Kidney epithelial cell (primary cell): ENCODE measurements at regions not wholly inside any gene's neighbourhood (a gene's known extent, or its start where the extent isn't known, plus 50 kb on each side); places are given as distances from the start of the nearest gene placed in this dataset.
"Not testable (repeated sequence)": the region's sequence is repeated elsewhere in the genome, so short reads cannot be mapped to it uniquely, and the experiment has no call there.

Experiments used
- DNase-seq: peaks from one replicate; pipeline ENCODE4 v3.0.0-alpha.2; 2010; ENCODE audit warnings: low read depth
- H3K27me3 ChIP-seq: 2 replicates; pipeline ENCODE4 v1.6.0; 2011; ENCODE audit warnings: low read length; ENCODE audit not compliant: control insufficient read depth, insufficient read depth
- H3K36me3 ChIP-seq: 2 replicates; pipeline ENCODE4 v1.5.1; 2011; ENCODE audit warnings: low read length; ENCODE audit not compliant: control insufficient read depth, insufficient read depth
- H3K4me3 ChIP-seq: 2 replicates; pipeline ENCODE4 v1.5.1; 2011; ENCODE audit warnings: low read depth, mild to moderate bottlenecking, control low read depth, low read length
- TF ChIP-seq, protein P1 (sequence below): IDR thresholded peaks from 2 replicates; pipeline ENCODE4 v1.5.1; 2011; ENCODE audit warnings: mild to moderate bottlenecking, moderate library complexity, low read length, control low read depth, inconsistent platforms; ENCODE audit not compliant: insufficient read depth, poor library complexity, severe bottlenecking

DNA sequence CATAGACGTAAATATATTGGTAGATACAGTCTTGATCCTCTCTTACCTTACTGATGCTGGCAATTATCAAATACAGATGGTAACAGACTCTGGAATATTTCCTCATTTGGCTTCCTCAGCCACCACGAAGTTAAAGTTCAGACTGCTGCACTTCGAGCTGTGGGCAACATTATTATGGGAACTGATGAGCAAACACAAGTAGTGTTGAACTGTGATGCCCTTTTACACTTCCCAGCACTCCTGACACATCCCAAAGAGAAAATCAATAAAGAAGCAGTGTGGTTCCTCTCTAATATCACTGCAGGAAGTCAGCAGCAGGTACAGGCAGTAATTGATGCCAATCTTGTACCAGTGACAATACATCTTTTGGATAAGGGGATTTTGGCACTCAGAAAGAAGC, 162.7 kb upstream of the NT5E start:
- H3K27me3 ChIP-seq, result no peaks in the 10 kb centered on the region
- TF ChIP-seq, protein P1, sequence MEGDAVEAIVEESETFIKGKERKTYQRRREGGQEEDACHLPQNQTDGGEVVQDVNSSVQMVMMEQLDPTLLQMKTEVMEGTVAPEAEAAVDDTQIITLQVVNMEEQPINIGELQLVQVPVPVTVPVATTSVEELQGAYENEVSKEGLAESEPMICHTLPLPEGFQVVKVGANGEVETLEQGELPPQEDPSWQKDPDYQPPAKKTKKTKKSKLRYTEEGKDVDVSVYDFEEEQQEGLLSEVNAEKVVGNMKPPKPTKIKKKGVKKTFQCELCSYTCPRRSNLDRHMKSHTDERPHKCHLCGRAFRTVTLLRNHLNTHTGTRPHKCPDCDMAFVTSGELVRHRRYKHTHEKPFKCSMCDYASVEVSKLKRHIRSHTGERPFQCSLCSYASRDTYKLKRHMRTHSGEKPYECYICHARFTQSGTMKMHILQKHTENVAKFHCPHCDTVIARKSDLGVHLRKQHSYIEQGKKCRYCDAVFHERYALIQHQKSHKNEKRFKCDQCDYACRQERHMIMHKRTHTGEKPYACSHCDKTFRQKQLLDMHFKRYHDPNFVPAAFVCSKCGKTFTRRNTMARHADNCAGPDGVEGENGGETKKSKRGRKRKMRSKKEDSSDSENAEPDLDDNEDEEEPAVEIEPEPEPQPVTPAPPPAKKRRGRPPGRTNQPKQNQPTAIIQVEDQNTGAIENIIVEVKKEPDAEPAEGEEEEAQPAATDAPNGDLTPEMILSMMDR, result no peak
- H3K4me3 ChIP-seq, result no peak overlapping the region
- DNase-seq, result no peak
- no peaks in the 10 kb centered on the region for H3K36me3 ChIP-seq

DNA sequence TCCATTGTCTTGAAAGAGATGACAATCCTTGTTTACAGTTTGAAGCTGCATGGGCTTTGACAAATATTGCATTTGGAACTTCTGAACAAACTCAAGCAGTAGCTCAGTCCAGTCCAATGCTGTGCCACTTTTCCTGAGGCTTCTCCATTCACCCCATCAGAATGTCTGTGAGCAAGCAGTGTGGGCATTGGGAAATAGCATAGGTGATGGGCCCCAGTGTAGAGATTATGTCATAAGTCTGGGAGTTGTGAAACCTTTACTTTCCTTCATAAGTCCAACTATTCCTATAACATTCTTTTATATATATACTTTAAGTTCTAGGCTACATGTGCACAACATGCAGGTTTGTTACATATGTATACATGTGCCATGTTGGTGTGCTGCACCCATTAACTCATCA, 163.4 kb upstream of the NT5E start:
- DNase-seq, H3K4me3 ChIP-seq, H3K27me3 ChIP-seq, H3K36me3 ChIP-seq: not testable (repeated sequence)

DNA sequence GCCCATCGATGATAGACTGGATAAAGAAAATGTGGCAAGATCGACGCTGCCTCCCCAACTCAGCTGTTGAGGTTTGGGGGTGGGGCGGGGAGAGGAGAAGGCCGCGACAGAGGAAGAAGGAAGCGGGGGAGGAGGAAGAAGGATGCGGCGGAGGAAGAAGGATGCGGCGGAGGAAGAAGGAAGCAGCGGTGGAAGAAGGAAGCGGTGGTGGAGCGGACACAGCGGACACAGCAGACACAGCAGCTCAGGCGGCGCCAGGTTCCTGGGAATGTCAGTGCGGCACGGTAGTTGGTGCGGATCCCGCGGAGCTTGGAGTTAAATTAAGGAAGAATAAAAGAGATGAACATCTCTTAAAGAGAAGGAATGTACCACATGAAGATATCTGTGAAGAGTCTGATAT, 163.9 kb upstream of the NT5E start:
- H3K36me3 ChIP-seq, result no peaks in the 10 kb centered on the region
- H3K4me3 ChIP-seq, result no peak overlapping the region
- TF ChIP-seq, protein P1, result no peak
- no peaks in the 10 kb centered on the region for H3K27me3 ChIP-seq
- DNase-seq, result no peak

DNA sequence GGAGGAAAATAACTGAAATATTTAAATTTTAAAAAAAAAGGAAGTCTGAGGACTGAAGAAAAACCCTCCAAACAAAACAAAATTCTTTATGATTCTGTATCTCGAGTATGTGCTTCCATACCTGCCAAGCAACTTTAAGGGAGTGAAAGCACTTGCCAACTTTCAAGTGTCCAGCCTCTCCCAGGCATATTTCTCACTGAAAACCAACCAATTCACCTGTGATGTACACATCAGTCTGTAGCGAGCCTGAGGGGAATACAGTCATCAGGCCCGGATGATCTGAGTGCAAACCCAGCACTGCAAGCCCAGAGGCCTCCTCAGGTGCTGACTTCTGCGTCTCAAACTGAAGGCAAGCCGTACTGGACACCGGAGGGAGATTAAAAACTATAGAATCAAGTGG, 164.8 kb upstream of the NT5E start:
- Histone ChIP-seq H3K36me3 (no peaks in the 10 kb centered on the region), H3K27me3 (no peaks in the 10 kb centered on the region), H3K4me3 (no peak overlapping the region)
- TF ChIP-seq, protein P1, result no peak
- no peak for DNase-seq

DNA sequence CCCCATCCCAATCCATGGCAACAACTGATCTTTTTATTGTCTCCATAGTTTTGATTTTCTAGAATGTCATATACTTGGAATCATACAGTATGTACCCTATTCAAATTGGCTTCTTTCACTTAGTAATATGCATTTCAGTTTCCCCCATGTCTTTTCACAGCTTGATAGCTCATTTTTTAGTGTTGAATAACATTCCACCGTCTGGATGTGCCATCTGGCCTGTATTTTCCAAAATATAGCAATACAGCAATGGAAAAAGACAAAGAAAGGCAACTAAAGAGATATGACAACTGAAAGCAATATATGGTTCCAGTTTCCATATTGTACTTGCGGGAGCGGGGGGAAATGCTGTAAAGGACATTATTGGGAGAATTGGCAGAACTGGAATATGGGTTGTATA, 166.4 kb upstream of the NT5E start:
- no peak overlapping the region for H3K4me3 ChIP-seq
- no peak for DNase-seq
- no peaks in the 10 kb centered on the region for H3K36me3 ChIP-seq
- TF ChIP-seq, protein P1, result no peak
- H3K27me3 ChIP-seq, result no peaks in the 10 kb centered on the region

DNA sequence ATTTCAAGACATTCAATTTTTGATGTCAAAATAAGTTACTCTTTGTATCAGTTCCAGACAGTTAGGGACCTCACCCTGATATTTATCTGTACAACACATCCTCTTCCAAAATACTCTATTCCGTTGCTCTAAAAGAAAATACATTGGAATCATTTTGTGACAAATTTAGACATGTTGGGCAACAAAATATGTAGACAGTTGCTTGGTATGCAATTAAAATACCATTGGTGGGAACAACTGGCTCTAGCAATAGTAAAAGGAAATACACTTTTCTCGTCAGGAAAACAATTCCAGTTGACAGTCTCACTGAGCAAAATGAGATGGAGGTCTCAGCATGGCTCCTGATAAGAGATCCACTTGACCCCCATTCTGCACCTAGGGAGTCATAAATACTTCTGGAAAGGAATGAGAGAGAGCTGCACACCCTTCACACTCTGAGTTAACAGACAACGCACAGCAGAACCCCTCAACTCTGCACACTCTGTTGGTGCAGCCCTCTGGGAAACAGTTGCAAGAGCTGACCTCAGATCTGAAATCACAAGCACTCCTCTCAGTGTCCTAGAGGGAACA, 171.3 kb upstream of the NT5E start:
- H3K36me3 ChIP-seq, result no peaks in the 10 kb centered on the region
- no peak for DNase-seq
- TF ChIP-seq, protein P1, result no peak
- H3K4me3 ChIP-seq, result no peak overlapping the region
- no peaks in the 10 kb centered on the region for H3K27me3 ChIP-seq

DNA sequence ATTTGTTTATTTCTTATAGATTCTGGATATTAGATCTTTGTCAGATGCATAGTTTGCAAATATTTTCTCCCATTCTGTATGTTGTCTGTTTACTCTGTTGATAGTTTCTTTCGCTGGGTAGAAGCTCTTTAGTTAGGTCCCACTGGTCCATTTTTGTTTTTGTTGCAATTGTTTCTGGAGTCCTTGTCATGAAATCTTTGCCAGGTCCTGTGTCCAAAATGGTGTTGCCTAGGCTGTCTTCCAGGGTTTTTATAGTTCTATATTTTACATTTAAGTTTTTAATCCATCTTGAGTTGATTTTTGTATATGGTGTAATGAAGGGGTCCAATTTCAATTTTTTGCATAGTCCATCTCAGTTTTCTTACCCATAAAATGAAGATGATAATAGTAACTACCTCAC, 173.9 kb upstream of the NT5E start:
- H3K4me3 ChIP-seq, H3K27me3 ChIP-seq, H3K36me3 ChIP-seq, DNase-seq: not testable (repeated sequence)
